Natural killer cell (primary cell): ENCODE measurements at regions not wholly inside any gene's neighbourhood (a gene's known extent, or its start where the extent isn't known, plus 50 kb on each side); places are given as distances from the start of the nearest gene placed in this dataset.

Experiments used
- ATAC-seq, 3 donors: fragments of 150-1000 bp in 2 of 3; fragments of 200-7000 bp in 1 of 3; cut with Tn5 transposase; 1 replicate in 1 of 3; 2 replicates in 2 of 3; pipeline ENCODE4 v1.10.0; 2021; ENCODE audit warnings: mild to moderate bottlenecking in 2 of 3, moderate library complexity in 2 of 3
- DNase-seq, 2 donors: peaks; one replicate each; pipeline versions ENCODE4 v3.0.0 to v3.0.0-alpha.2; 2013 to 2021; ENCODE audit warnings: mixed read lengths in 1 of 2
- H3K27ac ChIP-seq: one replicate; pipeline ENCODE4 v1.5.1; 2013; ENCODE audit warnings: mild to moderate bottlenecking, low read length
- H3K27me3 ChIP-seq: one replicate; pipeline ENCODE4 v1.6.1; 2013; ENCODE audit warnings: low read length; ENCODE audit not compliant: control insufficient read depth, insufficient read depth
- H3K36me3 ChIP-seq: one replicate; pipeline ENCODE4 v1.6.1; 2013; ENCODE audit warnings: low read length; ENCODE audit not compliant: control insufficient read depth, insufficient read depth
- H3K4me1 ChIP-seq: one replicate; pipeline ENCODE4 v1.6.1; 2013; ENCODE audit warnings: low read length; ENCODE audit not compliant: control insufficient read depth, insufficient read depth
- H3K4me3 ChIP-seq: one replicate; pipeline ENCODE4 v1.5.1; 2013; ENCODE audit warnings: low read length
- H3K9me3 ChIP-seq: one replicate; pipeline ENCODE4 v1.6.1; 2013; ENCODE audit warnings: low read length; ENCODE audit not compliant: control insufficient read depth, insufficient read depth
- H3K27ac Mint-ChIP-seq, 2 donors: one replicate each; pipeline ENCODE4 v1.8.0; 2022; ENCODE audit warnings: mild to moderate bottlenecking in 2 of 2, mixed read lengths in 2 of 2, moderate library complexity in 1 of 2
- H3K27me3 Mint-ChIP-seq, 2 donors: one replicate each; pipeline ENCODE4 v1.8.0; 2022; ENCODE audit warnings: low read depth in 2 of 2, mixed read lengths in 2 of 2
- H3K36me3 Mint-ChIP-seq: one replicate; pipeline ENCODE4 v1.8.0; 2022; ENCODE audit warnings: mixed read lengths
- H3K4me1 Mint-ChIP-seq, 2 donors: one replicate each; pipeline ENCODE4 v1.8.0; 2022; ENCODE audit warnings: mixed read lengths in 2 of 2
- H3K4me3 Mint-ChIP-seq: one replicate; pipeline ENCODE4 v1.8.0; 2022; ENCODE audit warnings: mild to moderate bottlenecking, moderate library complexity, mixed read lengths
- H3K9me3 Mint-ChIP-seq, 2 donors: one replicate each; pipeline ENCODE4 v1.8.0; 2022; ENCODE audit warnings: mixed read lengths in 2 of 2
- WGBS: methylation state at CpG from one replicate; pipeline ENCODE4 v1.1.7; 2013; ENCODE audit warnings: missing lambda C conversion rate; ENCODE audit not compliant: insufficient coverage; 5-methylcytosine and 5-hydroxymethylcytosine counted together
- intact Hi-C: fragments of 100-400 bp; cut with micrococcal nuclease; formaldehyde crosslinking; loops from one replicate; pipeline ENCODE4 v1.14.2; 2022
- TF ChIP-seq, protein P1 (sequence below): fragments of 200-600 bp; IDR thresholded peaks from one replicate; pipeline ENCODE4 v1.8.0; 2022; ENCODE audit warnings: antibody characterized with exemption

DNA sequence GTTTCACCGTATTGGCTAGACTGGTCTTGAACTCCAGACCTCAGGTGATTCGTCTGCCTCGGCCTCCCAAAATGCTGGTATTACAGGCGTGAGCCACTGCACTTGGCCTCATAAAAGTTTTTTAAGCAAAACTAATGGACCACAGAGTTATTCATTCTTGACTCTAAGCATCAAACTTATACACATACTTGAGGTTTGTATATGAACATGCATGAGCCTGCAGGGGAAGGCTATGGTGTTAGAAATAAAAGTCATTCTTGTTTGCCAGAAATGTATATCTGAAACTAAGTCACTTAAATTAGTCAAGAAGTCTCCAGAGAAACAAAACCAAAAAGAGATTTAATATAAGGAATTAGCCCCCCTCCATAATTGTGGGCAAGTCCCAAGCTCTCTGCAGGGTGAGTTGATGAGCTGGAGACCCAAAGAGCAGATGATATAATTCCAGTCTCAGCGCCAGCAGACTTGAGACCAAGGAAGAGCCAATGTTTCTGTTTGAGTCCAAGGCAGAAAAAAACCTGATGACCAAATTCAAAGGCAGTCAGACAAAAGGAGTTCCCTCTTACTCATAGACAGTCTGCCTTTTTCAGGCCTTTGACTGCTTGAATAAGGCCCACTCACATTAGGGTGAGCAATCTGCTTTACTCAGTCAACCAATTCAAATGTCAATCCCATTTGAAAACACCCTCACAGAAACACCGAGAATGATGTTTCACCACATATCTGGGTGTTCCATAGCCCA lies 69.0 kb upstream of the DSG1 start:
- TF ChIP-seq, protein P1, sequence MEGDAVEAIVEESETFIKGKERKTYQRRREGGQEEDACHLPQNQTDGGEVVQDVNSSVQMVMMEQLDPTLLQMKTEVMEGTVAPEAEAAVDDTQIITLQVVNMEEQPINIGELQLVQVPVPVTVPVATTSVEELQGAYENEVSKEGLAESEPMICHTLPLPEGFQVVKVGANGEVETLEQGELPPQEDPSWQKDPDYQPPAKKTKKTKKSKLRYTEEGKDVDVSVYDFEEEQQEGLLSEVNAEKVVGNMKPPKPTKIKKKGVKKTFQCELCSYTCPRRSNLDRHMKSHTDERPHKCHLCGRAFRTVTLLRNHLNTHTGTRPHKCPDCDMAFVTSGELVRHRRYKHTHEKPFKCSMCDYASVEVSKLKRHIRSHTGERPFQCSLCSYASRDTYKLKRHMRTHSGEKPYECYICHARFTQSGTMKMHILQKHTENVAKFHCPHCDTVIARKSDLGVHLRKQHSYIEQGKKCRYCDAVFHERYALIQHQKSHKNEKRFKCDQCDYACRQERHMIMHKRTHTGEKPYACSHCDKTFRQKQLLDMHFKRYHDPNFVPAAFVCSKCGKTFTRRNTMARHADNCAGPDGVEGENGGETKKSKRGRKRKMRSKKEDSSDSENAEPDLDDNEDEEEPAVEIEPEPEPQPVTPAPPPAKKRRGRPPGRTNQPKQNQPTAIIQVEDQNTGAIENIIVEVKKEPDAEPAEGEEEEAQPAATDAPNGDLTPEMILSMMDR = no peak
- Mint-ChIP-seq H3K4me1 (no peaks in the 10 kb centered on the region), H3K36me3 (no peaks in the 10 kb centered on the region), H3K9me3 (no peaks in the 10 kb centered on the region), H3K4me3 (no peak overlapping the region), H3K27ac (no peak overlapping the region), H3K27me3 (no peaks in the 10 kb centered on the region)
- no peak overlapping the region for H3K27ac ChIP-seq
- no peaks in the 10 kb centered on the region for H3K36me3 ChIP-seq
- no peaks in the 10 kb centered on the region for H3K9me3 ChIP-seq
- H3K4me1 ChIP-seq = no peaks in the 10 kb centered on the region
- no peak for ATAC-seq
- H3K4me3 ChIP-seq = no peak overlapping the region
- WGBS = 91% methylated on average over 6 of the region's 6 CpGs
- intact Hi-C loops = no loop called here
- no peak for DNase-seq
- H3K27me3 ChIP-seq = no peaks in the 10 kb centered on the region

DNA sequence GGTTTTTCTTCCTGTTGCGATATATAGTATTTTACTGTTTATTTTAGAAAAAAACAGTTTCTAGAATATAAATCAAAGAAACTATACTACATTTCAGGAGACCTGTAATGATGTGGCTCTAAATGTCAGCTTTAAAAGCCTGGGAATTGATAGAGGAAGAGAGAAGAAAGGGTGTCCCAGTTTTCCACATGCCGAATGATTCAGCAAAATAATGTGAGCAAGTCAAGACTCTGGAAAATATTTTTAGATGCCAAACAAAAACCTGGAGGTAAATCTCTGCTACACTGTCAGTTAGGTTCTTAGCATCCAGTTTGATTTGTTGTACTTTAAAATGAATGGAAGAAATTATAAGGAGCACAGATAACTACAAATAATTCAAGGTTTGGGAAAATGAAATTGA lies 67.1 kb upstream of the DSG1 start:
- H3K4me1 Mint-ChIP-seq = no peaks in the 10 kb centered on the region
- no peaks in the 10 kb centered on the region for H3K9me3 Mint-ChIP-seq
- ATAC-seq (no peak), DNase-seq (no peak)
- Histone ChIP-seq H3K36me3 (no peaks in the 10 kb centered on the region), H3K27me3 (no peaks in the 10 kb centered on the region), H3K9me3 (no peaks in the 10 kb centered on the region), H3K4me1 (no peaks in the 10 kb centered on the region), H3K4me3 (no peak overlapping the region), H3K27ac (no peak overlapping the region)
- TF ChIP-seq, protein P1 = no peak
- intact Hi-C loops = no loop called here
- H3K36me3 Mint-ChIP-seq = no peaks in the 10 kb centered on the region
- no peaks in the 10 kb centered on the region for H3K27me3 Mint-ChIP-seq
- no peak overlapping the region for H3K4me3 Mint-ChIP-seq
- WGBS = 100% methylated on average over 1 of the region's 2 CpGs
- no peak overlapping the region for H3K27ac Mint-ChIP-seq

- Histone ChIP-seq H3K27ac (no peak overlapping the region), H3K9me3 (no peaks in the 10 kb centered on the region), H3K4me3 (no peak overlapping the region), H3K27me3 (no peaks in the 10 kb centered on the region), H3K36me3 (no peaks in the 10 kb centered on the region), H3K4me1 (no peaks in the 10 kb centered on the region)
- DNase-seq = no peak
- Mint-ChIP-seq H3K36me3 (no peaks in the 10 kb centered on the region), H3K4me1 (no peaks in the 10 kb centered on the region), H3K27ac (no peak overlapping the region), H3K9me3 (peaks cover 0 to 2% of the 10 kb centered on the region in 2 donors), H3K27me3 (no peaks in the 10 kb centered on the region), H3K4me3 (no peak overlapping the region)
- TF ChIP-seq, protein P1 = no peak
- 69% methylated on average over 1 of the region's 1 CpG for WGBS
- intact Hi-C loops = no loop called here
- no peak for ATAC-seq
These were observed 65.4 kb upstream of the DSG1 start for GRCh38 chr18:31252522-31252921.

GRCh38 chr18:31255953-31256352 lies 62.0 kb upstream of the DSG1 start:
- no peaks in the 10 kb centered on the region for H3K4me1 ChIP-seq
- Mint-ChIP-seq H3K36me3 (no peaks in the 10 kb centered on the region), H3K27me3 (no peaks in the 10 kb centered on the region), H3K9me3 (peaks cover 3 to 8% of the 10 kb centered on the region in 2 donors), H3K4me1 (no peaks in the 10 kb centered on the region), H3K27ac (no peak overlapping the region), H3K4me3 (no peak overlapping the region)
- H3K27me3 ChIP-seq = no peaks in the 10 kb centered on the region
- WGBS = 93% methylated on average over 1 of the region's 1 CpG
- no peak overlapping the region for H3K27ac ChIP-seq
- DNase-seq = no peak
- no peaks in the 10 kb centered on the region for H3K36me3 ChIP-seq
- H3K4me3 ChIP-seq = no peak overlapping the region
- H3K9me3 ChIP-seq = no peaks in the 10 kb centered on the region
- no peak for ATAC-seq
- intact Hi-C loops = no loop called here
- TF ChIP-seq, protein P1 = no peak
